DND-41 (cell line): ENCODE measurements at regions not wholly inside any gene's neighbourhood (a gene's known extent, or its start where the extent isn't known, plus 50 kb on each side); places are given as distances from the start of the nearest gene placed in this dataset.

ENCODE experiments used
- ATAC-seq: fragments of 200-7000 bp; cut with Tn5 transposase; 3 replicates; pipeline ENCODE4 v1.9.1; 2021; ENCODE audit warnings: low read depth; ENCODE audit not compliant: insufficient read depth
- DNase-seq: peaks from one replicate; pipeline ENCODE4 v3.0.0-alpha.2; 2020
- H2AFZ ChIP-seq: 2 replicates; pipeline ENCODE4 v1.6.0; 2012; ENCODE audit warnings: low read depth, low read length
- H3K27ac ChIP-seq: 2 replicates; pipeline ENCODE4 v1.5.1; 2012; ENCODE audit warnings: low read length, inconsistent platforms
- H3K27me3 ChIP-seq: fragments of 200-600 bp; sonication (generic); 2 replicates; pipeline ENCODE4 v1.6.0; 2012; ENCODE audit warnings: low read length, mild to moderate bottlenecking, inconsistent platforms; ENCODE audit not compliant: insufficient read depth, poor library complexity
- H3K36me3 ChIP-seq: 2 replicates; pipeline ENCODE4 v1.5.1; 2012; ENCODE audit warnings: low read length, inconsistent platforms; ENCODE audit not compliant: insufficient read depth
- H3K4me1 ChIP-seq: 2 replicates; pipeline ENCODE4 v1.5.1; 2012; ENCODE audit warnings: mild to moderate bottlenecking, low read length; ENCODE audit not compliant: insufficient read depth
- H3K4me2 ChIP-seq: 2 replicates; pipeline ENCODE4 v1.6.0; 2012; ENCODE audit warnings: mild to moderate bottlenecking, moderate library complexity, low read length, inconsistent platforms; ENCODE audit not compliant: insufficient read depth
- H3K4me3 ChIP-seq, 2 experiments: fragments of 200-600 bp in 1 of 2; shearing (Covaris generic) in 1 of 2; 2 replicates each; pipeline ENCODE4 v1.5.1; 2012 to 2016; ENCODE audit warnings: inconsistent platforms in 2 of 2, low read length in 2 of 2, mild to moderate bottlenecking in 2 of 2, low read depth in 1 of 2, moderate library complexity in 1 of 2
- H3K79me2 ChIP-seq: 2 replicates; pipeline ENCODE4 v1.6.0; 2012; ENCODE audit warnings: low read length, inconsistent platforms; ENCODE audit not compliant: insufficient read depth
- H3K9ac ChIP-seq: 2 replicates; pipeline ENCODE4 v1.6.0; 2012; ENCODE audit warnings: low read depth, mild to moderate bottlenecking, inconsistent platforms, low read length, moderate library complexity
- H3K9me3 ChIP-seq: 2 replicates; pipeline ENCODE4 v1.5.1; 2012; ENCODE audit warnings: low read length, moderate library complexity, mild to moderate bottlenecking, inconsistent platforms; ENCODE audit not compliant: insufficient read depth, severe bottlenecking
- H4K20me1 ChIP-seq: 2 replicates; pipeline ENCODE4 v1.6.0; 2012; ENCODE audit warnings: low read length; ENCODE audit not compliant: insufficient read depth
- CTCF ChIP-seq: IDR thresholded peaks from 2 replicates; pipeline ENCODE4 v1.5.1; 2012; ENCODE audit warnings: borderline replicate concordance, low read length, moderate library complexity, mild to moderate bottlenecking; ENCODE audit not compliant: poor library complexity, severe bottlenecking; ENCODE audit errors: extremely low read depth
- EZH2 ChIP-seq: IDR thresholded peaks from 3 replicates; pipeline ENCODE4 v1.6.1; 2012; ENCODE audit warnings: borderline replicate concordance, low read depth, mild to moderate bottlenecking, moderate library complexity, low read length, inconsistent platforms; ENCODE audit not compliant: severe bottlenecking

- no peak overlapping the region for H3K4me2 ChIP-seq
- TF ChIP-seq EZH2, result no peak
- TF ChIP-seq CTCF, result no peak
- H3K27ac ChIP-seq, result no peak overlapping the region
- H2AFZ ChIP-seq, result no peak overlapping the region
- no peak for DNase-seq
- H3K79me2 ChIP-seq, result no peaks in the 10 kb centered on the region
- no peaks in the 10 kb centered on the region for H3K36me3 ChIP-seq
- H3K4me3 ChIP-seq, result no peak overlapping the region
- H3K9ac ChIP-seq, result no peak overlapping the region
- no peak for ATAC-seq
- H4K20me1 ChIP-seq, result no peaks in the 10 kb centered on the region
- H3K4me1 ChIP-seq, result no peaks in the 10 kb centered on the region
- H3K27me3 ChIP-seq, result no peaks in the 10 kb centered on the region
- peaks cover 17% of the 10 kb centered on the region for H3K9me3 ChIP-seq
Measured at GRCh38 chr14:97156705-97157104, 359.5 kb downstream of the VRK1 start.

GRCh38 chr14:97158102-97158501 lies 360.9 kb downstream of the VRK1 start:
- Histone ChIP-seq H3K9ac (no peak overlapping the region), H3K4me1 (no peaks in the 10 kb centered on the region), H3K9me3 (peaks cover 17% of the 10 kb centered on the region), H4K20me1 (no peaks in the 10 kb centered on the region), H3K79me2 (no peaks in the 10 kb centered on the region), H3K27me3 (no peaks in the 10 kb centered on the region), H3K4me3 (no peak overlapping the region), H3K36me3 (no peaks in the 10 kb centered on the region), H3K27ac (no peak overlapping the region), H2AFZ (no peak overlapping the region), H3K4me2 (no peak overlapping the region)
- DNase-seq (no peak), ATAC-seq (no peak)
- TF ChIP-seq EZH2, result no peak
- TF ChIP-seq CTCF, result no peak

- H3K27me3 ChIP-seq, result no peaks in the 10 kb centered on the region
- H4K20me1 ChIP-seq, result no peaks in the 10 kb centered on the region
- no peaks in the 10 kb centered on the region for H3K4me1 ChIP-seq
- peaks cover 17% of the 10 kb centered on the region for H3K9me3 ChIP-seq
- no peak for TF ChIP-seq EZH2
- DNase-seq, result no peak
- H3K9ac ChIP-seq, result no peak overlapping the region
- H3K4me3 ChIP-seq, result no peak overlapping the region
- H3K27ac ChIP-seq, result no peak overlapping the region
- no peak overlapping the region for H2AFZ ChIP-seq
- no peaks in the 10 kb centered on the region for H3K79me2 ChIP-seq
- no peaks in the 10 kb centered on the region for H3K36me3 ChIP-seq
- H3K4me2 ChIP-seq, result no peak overlapping the region
- ATAC-seq, result no peak
Measured at GRCh38 chr14:97159124-97159523, 361.9 kb downstream of the VRK1 start.

GRCh38 chr14:97162621-97163020 lies 365.4 kb downstream of the VRK1 start:
- Histone ChIP-seq H3K9me3 (peaks cover 17% of the 10 kb centered on the region), H3K9ac (no peak overlapping the region), H3K4me2 (no peak overlapping the region), H3K79me2 (no peaks in the 10 kb centered on the region), H3K4me1 (peaks cover 7% of the 10 kb centered on the region), H3K27ac (no peak overlapping the region), H3K36me3 (no peaks in the 10 kb centered on the region), H2AFZ (no peak overlapping the region), H3K4me3 (no peak overlapping the region), H4K20me1 (no peaks in the 10 kb centered on the region), H3K27me3 (no peaks in the 10 kb centered on the region)
- no peak for ATAC-seq
- TF ChIP-seq EZH2 (no peak), CTCF (no peak)
- no peak for DNase-seq
